22Rv1 (cell line): ENCODE measurements at regions not wholly inside any gene's neighbourhood (a gene's known extent, or its start where the extent isn't known, plus 50 kb on each side); places are given as distances from the start of the nearest gene placed in this dataset.

Experiments
- H3K27ac ChIP-seq: fragments of 450-650 bp; 2 replicates; pipeline ENCODE4 v1.5.1; 2017
- ZFX ChIP-seq: fragments of 450-650 bp; IDR thresholded peaks from 2 replicates; pipeline ENCODE4 v1.6.1; 2017; ENCODE audit warnings: antibody characterized with exemption, borderline replicate concordance
- TF ChIP-seq, protein P1 (sequence below): fragments of 450-650 bp; IDR thresholded peaks from 2 replicates; pipeline ENCODE4 v1.5.1; 2017; ENCODE audit warnings: mild to moderate bottlenecking

DNA sequence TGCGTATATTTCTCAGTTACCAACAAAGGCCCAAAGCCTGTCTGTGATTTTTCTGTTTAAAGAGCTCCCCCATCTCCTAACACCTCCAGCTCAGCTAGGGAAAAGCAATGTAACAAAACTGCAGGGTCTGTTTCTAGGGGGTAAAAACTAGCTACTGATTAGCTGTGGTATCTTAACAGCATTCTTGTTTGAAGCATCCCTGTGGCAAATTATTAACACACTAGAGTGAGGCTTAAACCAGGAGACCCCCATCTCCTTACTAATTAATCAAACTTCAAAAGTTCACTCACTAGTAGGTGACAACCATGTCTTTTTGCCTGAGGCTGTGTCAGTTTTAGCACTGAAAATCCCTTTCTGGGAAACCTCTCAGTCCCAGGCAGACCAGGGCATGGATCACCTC lies 186.2 kb upstream of the PARD3B start:
- TF ChIP-seq, protein P1, sequence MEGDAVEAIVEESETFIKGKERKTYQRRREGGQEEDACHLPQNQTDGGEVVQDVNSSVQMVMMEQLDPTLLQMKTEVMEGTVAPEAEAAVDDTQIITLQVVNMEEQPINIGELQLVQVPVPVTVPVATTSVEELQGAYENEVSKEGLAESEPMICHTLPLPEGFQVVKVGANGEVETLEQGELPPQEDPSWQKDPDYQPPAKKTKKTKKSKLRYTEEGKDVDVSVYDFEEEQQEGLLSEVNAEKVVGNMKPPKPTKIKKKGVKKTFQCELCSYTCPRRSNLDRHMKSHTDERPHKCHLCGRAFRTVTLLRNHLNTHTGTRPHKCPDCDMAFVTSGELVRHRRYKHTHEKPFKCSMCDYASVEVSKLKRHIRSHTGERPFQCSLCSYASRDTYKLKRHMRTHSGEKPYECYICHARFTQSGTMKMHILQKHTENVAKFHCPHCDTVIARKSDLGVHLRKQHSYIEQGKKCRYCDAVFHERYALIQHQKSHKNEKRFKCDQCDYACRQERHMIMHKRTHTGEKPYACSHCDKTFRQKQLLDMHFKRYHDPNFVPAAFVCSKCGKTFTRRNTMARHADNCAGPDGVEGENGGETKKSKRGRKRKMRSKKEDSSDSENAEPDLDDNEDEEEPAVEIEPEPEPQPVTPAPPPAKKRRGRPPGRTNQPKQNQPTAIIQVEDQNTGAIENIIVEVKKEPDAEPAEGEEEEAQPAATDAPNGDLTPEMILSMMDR: no peak
- no peak for TF ChIP-seq ZFX
- H3K27ac ChIP-seq: no peak overlapping the region

DNA sequence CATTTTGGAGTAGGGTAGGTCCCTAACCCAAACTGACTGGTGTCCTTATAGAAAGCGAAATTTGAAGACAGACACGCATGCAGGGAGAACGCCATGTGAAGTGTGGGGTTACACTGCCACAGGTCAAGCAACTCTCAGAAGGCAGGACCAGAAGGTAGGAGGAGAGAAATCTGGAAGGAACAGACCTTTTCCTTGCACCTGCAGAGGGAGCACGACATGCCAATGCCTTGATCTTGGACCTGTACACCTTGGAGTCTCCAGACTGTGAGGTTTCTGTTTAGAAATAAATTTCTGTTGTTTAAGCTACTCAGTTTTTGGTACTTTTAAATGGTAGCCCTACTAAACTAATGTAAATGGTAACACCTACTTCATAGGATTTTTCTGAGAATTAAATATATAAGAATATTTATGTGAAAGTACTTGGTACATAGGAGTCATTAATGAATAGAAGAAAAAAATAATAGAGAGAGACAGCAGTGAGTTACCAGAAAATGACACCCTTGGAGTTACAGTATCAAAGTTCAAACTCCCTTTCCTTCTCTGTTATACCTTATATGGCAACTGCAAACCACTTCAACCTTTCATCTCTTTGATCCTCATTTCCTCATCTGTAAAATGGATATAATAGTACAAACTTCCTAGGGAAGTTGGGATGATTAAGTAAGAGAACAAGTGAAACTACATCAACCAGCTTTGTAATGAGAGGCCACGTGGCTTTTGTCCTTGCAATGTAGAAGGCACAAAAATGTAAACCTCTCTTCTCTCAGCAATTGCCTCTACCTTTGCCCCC lies 184.9 kb upstream of the PARD3B start:
- TF ChIP-seq, protein P1: no peak
- TF ChIP-seq ZFX: no peak
- H3K27ac ChIP-seq: no peak overlapping the region

DNA sequence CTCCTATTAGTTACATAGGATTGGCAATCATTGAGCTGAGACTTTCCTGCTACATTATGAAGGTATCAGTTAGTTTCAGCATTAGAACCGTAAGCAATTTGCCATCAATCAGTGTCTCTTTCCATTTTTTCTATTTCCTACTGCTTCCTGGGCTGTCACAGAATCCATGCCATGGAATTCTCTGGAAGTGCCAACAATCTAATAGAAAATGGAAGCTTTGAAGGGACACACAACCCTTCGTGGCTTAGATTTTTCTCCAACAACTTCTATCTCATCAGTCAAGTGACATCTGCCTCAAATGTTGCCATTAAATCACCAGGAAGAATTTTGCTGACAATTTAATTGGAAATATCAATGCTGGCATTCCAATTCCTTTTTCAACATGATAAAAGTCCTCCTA lies 183.5 kb upstream of the PARD3B start:
- TF ChIP-seq, protein P1: no peak
- TF ChIP-seq ZFX: no peak
- H3K27ac ChIP-seq: no peak overlapping the region

DNA sequence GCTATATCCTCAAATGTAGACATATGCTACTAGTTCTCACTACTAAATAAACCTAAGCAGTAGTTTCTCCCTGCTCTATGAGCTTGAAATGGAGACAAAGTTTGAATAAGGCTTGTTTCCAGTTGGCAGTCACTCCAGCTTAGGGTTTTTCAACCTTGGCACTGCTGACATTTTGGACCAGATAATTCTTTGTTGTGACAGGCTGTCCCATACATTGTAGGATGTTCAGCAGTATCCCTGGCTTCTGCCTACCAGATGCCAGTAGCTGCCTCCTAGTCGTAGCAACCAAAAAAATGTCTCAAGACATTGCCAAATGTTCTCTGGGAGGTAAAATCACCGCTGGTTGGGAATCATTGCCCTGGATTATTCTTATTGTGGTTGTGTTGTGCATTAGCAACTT lies 182.7 kb upstream of the PARD3B start:
- no peak for TF ChIP-seq ZFX
- TF ChIP-seq, protein P1: no peak
- H3K27ac ChIP-seq: no peak overlapping the region

DNA sequence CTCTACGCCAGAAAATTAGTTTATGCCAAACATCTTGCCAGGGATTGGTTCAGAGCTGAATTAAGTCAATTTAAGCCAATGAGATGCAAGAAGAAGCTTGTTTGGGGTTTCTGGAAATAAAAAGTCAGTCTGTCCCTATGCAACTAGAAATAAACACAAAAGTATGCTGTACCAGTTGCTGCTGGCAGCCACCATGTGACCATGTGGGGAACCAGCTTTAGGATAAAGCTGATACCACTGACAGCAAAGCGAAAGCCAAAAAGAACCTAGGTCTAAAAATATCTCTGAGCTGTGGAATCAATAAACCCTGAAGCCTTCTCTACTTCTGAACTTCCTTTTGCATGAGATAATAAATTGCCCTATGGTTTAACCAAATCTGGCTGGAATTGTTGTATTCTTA lies 181.8 kb upstream of the PARD3B start:
- no peak for TF ChIP-seq ZFX
- TF ChIP-seq, protein P1: no peak
- H3K27ac ChIP-seq: no peak overlapping the region

DNA sequence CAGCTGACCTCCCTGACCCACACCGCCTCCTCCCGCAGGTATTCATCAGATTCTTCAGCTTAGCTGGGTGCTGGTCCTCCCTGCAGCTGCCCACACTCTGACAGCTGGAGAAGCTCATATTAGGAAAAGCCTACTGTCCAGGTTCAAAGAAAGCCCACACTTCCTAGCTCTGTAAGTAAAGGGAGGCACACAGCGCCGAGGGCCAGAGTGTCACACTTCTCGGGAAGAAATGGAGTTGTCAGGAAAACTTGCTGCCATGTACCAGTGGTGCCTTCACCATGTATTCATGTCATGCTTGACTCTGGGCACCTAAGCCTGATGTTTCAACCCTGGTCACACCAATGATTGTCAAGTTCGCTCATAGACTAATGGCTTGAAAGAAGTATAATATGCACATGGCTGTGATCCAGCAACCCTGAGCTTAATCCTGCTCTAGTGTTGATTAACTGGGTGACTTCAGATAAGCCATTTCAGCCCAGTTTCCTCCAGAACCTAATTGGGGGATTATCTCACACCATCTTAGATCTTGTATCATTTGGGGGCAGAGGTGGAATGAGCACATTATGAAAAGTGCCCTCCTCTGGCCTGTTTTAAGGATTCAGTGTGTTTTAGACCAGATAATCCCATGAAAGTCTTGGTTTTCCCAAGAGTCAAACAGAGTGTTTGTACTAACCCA lies 180.3 kb upstream of the PARD3B start:
- TF ChIP-seq ZFX: no peak
- TF ChIP-seq, protein P1: no peak
- no peak overlapping the region for H3K27ac ChIP-seq

DNA sequence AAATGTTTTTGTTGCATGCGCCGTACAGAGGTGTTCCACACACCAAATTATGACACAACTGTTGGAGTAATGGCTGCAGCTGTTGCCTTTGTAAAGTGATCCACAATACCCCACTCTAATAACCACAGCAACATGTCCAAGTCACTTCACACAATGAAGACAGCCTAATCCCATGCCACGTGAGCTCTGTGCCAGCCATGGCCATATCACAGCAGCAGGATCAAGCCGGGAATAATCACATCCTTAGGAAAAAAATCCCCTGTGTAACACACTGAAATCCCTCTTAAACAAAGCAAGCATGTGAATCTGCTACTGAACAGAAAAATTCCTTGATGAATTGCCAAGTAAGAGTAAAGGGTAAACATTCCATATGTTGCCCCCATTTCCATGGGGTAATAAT lies 179.5 kb upstream of the PARD3B start:
- no peak overlapping the region for H3K27ac ChIP-seq
- TF ChIP-seq ZFX: no peak
- TF ChIP-seq, protein P1: no peak
